Endothelial cell of umbilical vein (primary cell): ENCODE measurements at regions not wholly inside any gene's neighbourhood (a gene's known extent, or its start where the extent isn't known, plus 50 kb on each side); places are given as distances from the start of the nearest gene placed in this dataset.

Experiments
- BruUV-seq: library from RNA; stranded (reverse); fragments of 400-500 nt; replicated peaks from 2 replicates; lab custom pipeline; 2021; lab: Mats Ljungman, UMichigan
- CTCF ChIA-PET: fragments of 300-600, 350-600 bp; sonication (Branson Sonifier 250); formaldehyde crosslinking; loops from one replicate; lab custom pipeline; 2021; ENCODE audit warnings: antibody characterized with exemption, inconsistent platforms; lab: Charles Lee
- POLR2A ChIA-PET: fragments of 300-600, 350-600 bp; sonication (Branson Sonifier 250); formaldehyde crosslinking; loops from one replicate; lab custom pipeline; 2021; ENCODE audit warnings: antibody characterized with exemption, inconsistent platforms; lab: Charles Lee
- DNase-seq: peaks from one replicate; pipeline ENCODE4 v3.0.0-alpha.2; 2011; ENCODE audit warnings: low read depth, low spot score
- FAIRE-seq: peaks from 2 replicates; lab custom pipeline; 2011; peaks lifted over from hg19 to GRCh38; lab: Jason Lieb, UNC
- H2AFZ ChIP-seq: 2 replicates; pipeline ENCODE4 v1.6.0; 2012; ENCODE audit warnings: low read depth, low read length, control low read depth, inconsistent platforms
- H3K27ac ChIP-seq: 2 replicates; pipeline ENCODE4 v1.5.1; 2011; ENCODE audit warnings: low read depth, mild to moderate bottlenecking, control low read depth, low read length, moderate library complexity; ENCODE audit not compliant: insufficient read depth
- H3K27me3 ChIP-seq, 2 experiments: 2 replicates each; pipeline versions ENCODE4 v1.6.0 to v1.6.1; 2011; ENCODE audit warnings: low read length in 2 of 2, mixed read lengths in 1 of 2; ENCODE audit not compliant: control insufficient read depth in 2 of 2, insufficient read depth in 2 of 2
- H3K36me3 ChIP-seq, 2 experiments: 2 replicates in 1 of 2; 3 replicates in 1 of 2; pipeline ENCODE4 v1.5.1; 2011; ENCODE audit warnings: low read length in 2 of 2, mild to moderate bottlenecking in 1 of 2, moderate library complexity in 1 of 2; ENCODE audit not compliant: control insufficient read depth in 2 of 2, insufficient read depth in 2 of 2; ENCODE audit errors: extremely low read depth in 1 of 2
- H3K4me1 ChIP-seq: 3 replicates; pipeline ENCODE4 v1.5.1; 2011; ENCODE audit warnings: mild to moderate bottlenecking, low read length; ENCODE audit not compliant: control insufficient read depth, insufficient read depth; ENCODE audit errors: extremely low read depth
- H3K4me2 ChIP-seq: 2 replicates; pipeline ENCODE4 v1.6.1; 2011; ENCODE audit warnings: low read length, control low read depth, mixed read lengths; ENCODE audit not compliant: insufficient read depth
- H3K4me3 ChIP-seq, 3 experiments: fragments of 200-600 bp in 1 of 3; sonication (generic), shearing (Covaris generic) in 1 of 3; replicated peaks in 1 of 3; 2 replicates each; pipeline ENCODE4 v1.5.1; 2011 to 2016; ENCODE audit warnings: control low read depth in 3 of 3, low read length in 3 of 3, mild to moderate bottlenecking in 2 of 3, inconsistent platforms in 1 of 3, low read depth in 1 of 3, moderate library complexity in 1 of 3; ENCODE audit not compliant: insufficient read depth in 1 of 3
- H3K79me2 ChIP-seq: 2 replicates; pipeline ENCODE4 v1.6.0; 2012; ENCODE audit warnings: low read length, inconsistent platforms; ENCODE audit not compliant: control insufficient read depth, insufficient read depth
- H3K9ac ChIP-seq: replicated peaks from 2 replicates; pipeline ENCODE3; 2011; ENCODE audit warnings: low read length, control low read depth; ENCODE audit not compliant: insufficient read depth; ENCODE audit errors: extremely low read depth
- H3K9me1 ChIP-seq: replicated peaks from 3 replicates; pipeline ENCODE4 v1.6.0; 2011; ENCODE audit warnings: mild to moderate bottlenecking, low read length; ENCODE audit not compliant: control insufficient read depth, insufficient read depth; ENCODE audit errors: extremely low read depth
- H3K9me3 ChIP-seq: replicated peaks from 2 replicates; pipeline ENCODE4 v1.5.1; 2012; ENCODE audit warnings: low read length, inconsistent platforms; ENCODE audit not compliant: control insufficient read depth, insufficient read depth
- H4K20me1 ChIP-seq: replicated peaks from 2 replicates; pipeline ENCODE3; 2011; ENCODE audit warnings: mild to moderate bottlenecking, low read length; ENCODE audit not compliant: control insufficient read depth, insufficient read depth; ENCODE audit errors: extremely low read depth
- EZH2 ChIP-seq: IDR thresholded peaks from 2 replicates; pipeline ENCODE4 v1.6.1; 2012; ENCODE audit warnings: borderline replicate concordance, low read depth, mild to moderate bottlenecking, moderate library complexity, low read length, inconsistent platforms; ENCODE audit not compliant: severe bottlenecking
- FOS ChIP-seq: IDR thresholded peaks from 2 replicates; pipeline ENCODE4 v1.6.1; 2011; ENCODE audit warnings: mild to moderate bottlenecking, low read length, moderate library complexity, borderline replicate concordance; ENCODE audit not compliant: insufficient read depth
- GATA2 ChIP-seq: IDR thresholded peaks from 2 replicates; pipeline ENCODE4 v1.7.0; 2011; ENCODE audit warnings: low read depth, mild to moderate bottlenecking, moderate library complexity, mixed read lengths, low read length; ENCODE audit not compliant: insufficient read length, insufficient read depth
- JUN ChIP-seq: IDR thresholded peaks from 2 replicates; pipeline ENCODE4 v1.6.1; 2011; ENCODE audit warnings: borderline replicate concordance, low read depth; ENCODE audit not compliant: insufficient read length, insufficient read depth
- MYC ChIP-seq: IDR thresholded peaks from one replicate; pipeline ENCODE4 v1.6.1; 2011; ENCODE audit warnings: mild to moderate bottlenecking, low read depth, low read length
- POLR2A ChIP-seq: IDR thresholded peaks from 2 replicates; pipeline ENCODE4 v1.6.1; 2012; ENCODE audit warnings: low read depth, mild to moderate bottlenecking, control low read depth, low read length
- POLR2AphosphoS5 ChIP-seq: IDR thresholded peaks from 2 replicates; pipeline ENCODE4 v1.6.1; 2012; ENCODE audit warnings: low read depth, mild to moderate bottlenecking, control low read depth, low read length, moderate library complexity; ENCODE audit not compliant: insufficient read depth
- dilution Hi-C: fragments of 300-500 bp; cut with MboI; formaldehyde crosslinking; loops from one replicate; pipeline ENCODE4 v1.15.0; 2019; ENCODE audit warnings: low sequenced_read_pairs; ENCODE audit not compliant: extremely low pct_ligation_motif_present
- intact Hi-C: fragments of 100-400 bp; cut with micrococcal nuclease; formaldehyde crosslinking; loops from one replicate; pipeline ENCODE4 v1.10.0; 2022
- TF ChIP-seq, protein P1 (sequence below): IDR thresholded peaks from 2 replicates; pipeline ENCODE4 v1.6.1; 2011; ENCODE audit not compliant: insufficient read depth, insufficient read length
- TF ChIP-seq, protein P2 (sequence below), 2 donors: IDR thresholded peaks; 1 replicate in 1 of 2; 2 replicates in 1 of 2; pipeline ENCODE4 v1.5.1; 2011; ENCODE audit warnings: low read length in 2 of 2, mild to moderate bottlenecking in 2 of 2, moderate library complexity in 2 of 2, control low read depth in 1 of 2, inconsistent platforms in 1 of 2, low read depth in 1 of 2; ENCODE audit not compliant: insufficient read depth in 1 of 2; ENCODE audit errors: extremely low read depth in 1 of 2

- DNase-seq: no peak
- TF ChIP-seq GATA2 (no peak), FOS (no peak), POLR2A (no peak), POLR2AphosphoS5 (no peak), MYC (no peak), EZH2 (no peak), JUN (no peak)
- TF ChIP-seq, protein P1, sequence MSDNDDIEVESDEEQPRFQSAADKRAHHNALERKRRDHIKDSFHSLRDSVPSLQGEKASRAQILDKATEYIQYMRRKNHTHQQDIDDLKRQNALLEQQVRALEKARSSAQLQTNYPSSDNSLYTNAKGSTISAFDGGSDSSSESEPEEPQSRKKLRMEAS: no peak
- TF ChIP-seq, protein P2, sequence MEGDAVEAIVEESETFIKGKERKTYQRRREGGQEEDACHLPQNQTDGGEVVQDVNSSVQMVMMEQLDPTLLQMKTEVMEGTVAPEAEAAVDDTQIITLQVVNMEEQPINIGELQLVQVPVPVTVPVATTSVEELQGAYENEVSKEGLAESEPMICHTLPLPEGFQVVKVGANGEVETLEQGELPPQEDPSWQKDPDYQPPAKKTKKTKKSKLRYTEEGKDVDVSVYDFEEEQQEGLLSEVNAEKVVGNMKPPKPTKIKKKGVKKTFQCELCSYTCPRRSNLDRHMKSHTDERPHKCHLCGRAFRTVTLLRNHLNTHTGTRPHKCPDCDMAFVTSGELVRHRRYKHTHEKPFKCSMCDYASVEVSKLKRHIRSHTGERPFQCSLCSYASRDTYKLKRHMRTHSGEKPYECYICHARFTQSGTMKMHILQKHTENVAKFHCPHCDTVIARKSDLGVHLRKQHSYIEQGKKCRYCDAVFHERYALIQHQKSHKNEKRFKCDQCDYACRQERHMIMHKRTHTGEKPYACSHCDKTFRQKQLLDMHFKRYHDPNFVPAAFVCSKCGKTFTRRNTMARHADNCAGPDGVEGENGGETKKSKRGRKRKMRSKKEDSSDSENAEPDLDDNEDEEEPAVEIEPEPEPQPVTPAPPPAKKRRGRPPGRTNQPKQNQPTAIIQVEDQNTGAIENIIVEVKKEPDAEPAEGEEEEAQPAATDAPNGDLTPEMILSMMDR (IDR thresholded peaks at IDR 0.05; ENCODE audit: extremely low read depth in 1 of 2, insufficient read depth in 1 of 2, low read depth in 1 of 2, low read length in 2 of 2): no peak
- Histone ChIP-seq H3K27me3 (no peaks in the 10 kb centered on the region), H3K27ac (no peak overlapping the region), H3K79me2 (no peaks in the 10 kb centered on the region), H3K9me3 (peaks cover 2% of the 10 kb centered on the region), H2AFZ (no peak overlapping the region), H3K36me3 (no peaks in the 10 kb centered on the region), H3K9me1 (no peaks in the 10 kb centered on the region), H3K4me1 (no peaks in the 10 kb centered on the region), H3K4me2 (no peak overlapping the region), H3K4me3 (no peak overlapping the region), H3K9ac (no peak overlapping the region), H4K20me1 (no peaks in the 10 kb centered on the region)
- FAIRE-seq: no peak
- BruUV-seq: no TSS peak
- intact Hi-C loops: no loop called here
- ChIA-PET POLR2A (no interaction called here), CTCF (no interaction called here)
- dilution Hi-C loops: no loop called here
These were observed 74.1 kb downstream of the TFAP2C start for GRCh38 chr20:56702931-56703840.
